Body of pancreas (tissue), 4 donors: ENCODE measurements at regions not wholly inside any gene's neighbourhood (a gene's known extent, or its start where the extent isn't known, plus 50 kb on each side); places are given as distances from the start of the nearest gene placed in this dataset.

Experiments
- ATAC-seq: fragments of 150-250 bp; one replicate; pipeline ENCODE4 v1.9.1; 2016
- DNase-seq, 4 donors: peaks; one replicate each; pipeline ENCODE4 v3.0.0-alpha.2; 2019
- H3K27ac ChIP-seq, 4 donors: fragments of 200-600 bp; sonication (generic); 1 replicate in 3 of 4; 2 replicates in 1 of 4; pipeline versions ENCODE4 v1.5.1 to v1.6.1; 2016 to 2019; ENCODE audit warnings: mild to moderate bottlenecking in 1 of 4, mixed read lengths in 1 of 4, moderate library complexity in 1 of 4
- H3K27me3 ChIP-seq, 2 donors: fragments of 200-600 bp; sonication (generic); one replicate each; pipeline ENCODE4 v1.6.0; 2016; ENCODE audit warnings: mild to moderate bottlenecking in 1 of 2
- H3K36me3 ChIP-seq, 2 donors: fragments of 200-600 bp; sonication (generic); replicated peaks in 1 of 2; 2 replicates each; pipeline ENCODE4 v1.5.1; 2016; ENCODE audit warnings: low read depth in 2 of 2; ENCODE audit not compliant: insufficient read depth in 1 of 2
- H3K4me1 ChIP-seq: fragments of 200-600 bp; sonication (generic); one replicate; pipeline ENCODE4 v1.6.0; 2016
- H3K4me3 ChIP-seq, 2 donors: fragments of 200-600 bp; sonication (generic); 1 replicate in 1 of 2; 2 replicates in 1 of 2; pipeline ENCODE4 v1.5.1; 2016 to 2019
- H3K9me3 ChIP-seq, 3 donors: fragments of 200-600 bp; sonication (generic); 1 replicate in 2 of 3; 2 replicates in 1 of 3; pipeline ENCODE4 v1.5.1; 2016
- CTCF ChIP-seq, 7 experiments: fragments of 450-650 bp in 4 of 7; fragments of 200-600 bp in 3 of 7; sonication (generic) in 3 of 7; IDR thresholded peaks; one replicate each; pipeline ENCODE4 v1.5.1; 2016 to 2019; ENCODE audit warnings: antibody characterized with exemption in 7 of 7
- POLR2A ChIP-seq, 3 donors: fragments of 450-650 bp; IDR thresholded peaks; one replicate each; pipeline ENCODE4 v1.6.1; 2016; ENCODE audit warnings: antibody characterized with exemption in 3 of 3, mild to moderate bottlenecking in 2 of 3
- WGBS, 2 donors: methylation state at CpG; one replicate each; pipeline ENCODE4 v1.1.5; 2017; 5-methylcytosine and 5-hydroxymethylcytosine counted together
- intact Hi-C: fragments of 100-400 bp; cut with DNase I; formaldehyde crosslinking; loops from one replicate; pipeline ENCODE4 v1.15.1; 2023

GRCh38 chr6:142518761-142519160, 217.0 kb downstream of the ADGRG6 start:
- Histone ChIP-seq H3K9me3 (peaks cover 0 to 7% (median 0%) of the 10 kb centered on the region in 3 donors), H3K4me1 (no peaks in the 10 kb centered on the region), H3K27ac (no peak overlapping the region), H3K36me3 (no peaks in the 10 kb centered on the region), H3K27me3 (no peaks in the 10 kb centered on the region), H3K4me3 (no peak overlapping the region)
- intact Hi-C loops: no loop called here
- DNase-seq (no peak), ATAC-seq (no peak)
- TF ChIP-seq CTCF (IDR thresholded peaks at IDR 0.05) (no peak), POLR2A (IDR thresholded peaks at IDR 0.05) (no peak)
- 43 to 68% methylated on average over 4 of the region's 4 CpGs for WGBS, 2 donors

GRCh38 chr6:142521791-142522190, 220.0 kb downstream of the ADGRG6 start:
- H3K4me3 ChIP-seq: no peak overlapping the region
- H3K27me3 ChIP-seq: no peaks in the 10 kb centered on the region
- no peaks in the 10 kb centered on the region for H3K4me1 ChIP-seq
- no peak overlapping the region for H3K27ac ChIP-seq
- DNase-seq (no peak), ATAC-seq (no peak)
- WGBS, 2 donors: 77 to 86% methylated on average over 2 of the region's 2 CpGs
- H3K36me3 ChIP-seq: no peaks in the 10 kb centered on the region
- H3K9me3 ChIP-seq: no peaks in the 10 kb centered on the region
- intact Hi-C loops: no loop called here
- TF ChIP-seq POLR2A (IDR thresholded peaks at IDR 0.05) (no peak), CTCF (IDR thresholded peaks at IDR 0.05) (no peak)

- DNase-seq: no peak
- no peaks in the 10 kb centered on the region for H3K9me3 ChIP-seq
- ATAC-seq: no peak
- no peaks in the 10 kb centered on the region for H3K36me3 ChIP-seq
- H3K27me3 ChIP-seq: no peaks in the 10 kb centered on the region
- H3K4me1 ChIP-seq: no peaks in the 10 kb centered on the region
- intact Hi-C loops: no loop called here
- no peak for TF ChIP-seq POLR2A (IDR thresholded peaks at IDR 0.05)
- no peak for TF ChIP-seq CTCF (IDR thresholded peaks at IDR 0.05)
- WGBS, 2 donors: 20 to 23% methylated on average over 4 of the region's 4 CpGs
- no peak overlapping the region for H3K27ac ChIP-seq
- H3K4me3 ChIP-seq: no peak overlapping the region
Measured at GRCh38 chr6:142523515-142524375, 221.9 kb downstream of the ADGRG6 start.

GRCh38 chr6:142530566-142530965, 228.8 kb downstream of the ADGRG6 start:
- TF ChIP-seq CTCF (IDR thresholded peaks at IDR 0.05) (no peak), POLR2A (IDR thresholded peaks at IDR 0.05) (no peak)
- no peaks in the 10 kb centered on the region for H3K36me3 ChIP-seq
- H3K4me3 ChIP-seq: no peak overlapping the region
- no peaks in the 10 kb centered on the region for H3K4me1 ChIP-seq
- H3K9me3 ChIP-seq: no peaks in the 10 kb centered on the region
- intact Hi-C loops: no loop called here
- no peak for ATAC-seq
- no peak for DNase-seq
- no peaks in the 10 kb centered on the region for H3K27me3 ChIP-seq
- WGBS, 2 donors: 64 to 73% methylated on average over 3 of the region's 3 CpGs
- H3K27ac ChIP-seq: no peak overlapping the region

- no peak for ATAC-seq
- 67 to 84% methylated on average over 1 of the region's 1 CpG for WGBS, 2 donors
- no peak for DNase-seq
- TF ChIP-seq CTCF (IDR thresholded peaks at IDR 0.05) (no peak), POLR2A (IDR thresholded peaks at IDR 0.05) (no peak)
- Histone ChIP-seq H3K27ac (no peak overlapping the region), H3K27me3 (no peaks in the 10 kb centered on the region), H3K36me3 (no peaks in the 10 kb centered on the region), H3K4me1 (no peaks in the 10 kb centered on the region), H3K4me3 (no peak overlapping the region), H3K9me3 (no peaks in the 10 kb centered on the region)
- intact Hi-C loops: no loop called here
Measured at GRCh38 chr6:142531727-142532126, 229.9 kb downstream of the ADGRG6 start.
